GM13976 (cell line): ENCODE measurements at regions not wholly inside any gene's neighbourhood (a gene's known extent, or its start where the extent isn't known, plus 50 kb on each side); places are given as distances from the start of the nearest gene placed in this dataset.

Experiments used
- DNase-seq: peaks from one replicate; pipeline ENCODE4 v3.0.0; 2012; ENCODE audit warnings: low spot score
- in situ Hi-C: fragments of 300-500 bp; cut with MboI; formaldehyde crosslinking; loops from one replicate; pipeline ENCODE4 v1.12.0; 2022; ENCODE audit warnings: low sequenced_read_pairs, mixed read lengths, inconsistent platforms; ENCODE audit not compliant: unreplicated experiment
- TF ChIP-seq, protein P1 (sequence below): IDR thresholded peaks from 2 replicates; pipeline ENCODE4 v1.5.1; 2012; ENCODE audit warnings: borderline replicate concordance, mild to moderate bottlenecking; ENCODE audit not compliant: insufficient read depth; ENCODE audit errors: extremely low read depth, missing control alignments, control extremely low read depth

- peak; percentile 5 for DNase-seq
- TF ChIP-seq, protein P1, sequence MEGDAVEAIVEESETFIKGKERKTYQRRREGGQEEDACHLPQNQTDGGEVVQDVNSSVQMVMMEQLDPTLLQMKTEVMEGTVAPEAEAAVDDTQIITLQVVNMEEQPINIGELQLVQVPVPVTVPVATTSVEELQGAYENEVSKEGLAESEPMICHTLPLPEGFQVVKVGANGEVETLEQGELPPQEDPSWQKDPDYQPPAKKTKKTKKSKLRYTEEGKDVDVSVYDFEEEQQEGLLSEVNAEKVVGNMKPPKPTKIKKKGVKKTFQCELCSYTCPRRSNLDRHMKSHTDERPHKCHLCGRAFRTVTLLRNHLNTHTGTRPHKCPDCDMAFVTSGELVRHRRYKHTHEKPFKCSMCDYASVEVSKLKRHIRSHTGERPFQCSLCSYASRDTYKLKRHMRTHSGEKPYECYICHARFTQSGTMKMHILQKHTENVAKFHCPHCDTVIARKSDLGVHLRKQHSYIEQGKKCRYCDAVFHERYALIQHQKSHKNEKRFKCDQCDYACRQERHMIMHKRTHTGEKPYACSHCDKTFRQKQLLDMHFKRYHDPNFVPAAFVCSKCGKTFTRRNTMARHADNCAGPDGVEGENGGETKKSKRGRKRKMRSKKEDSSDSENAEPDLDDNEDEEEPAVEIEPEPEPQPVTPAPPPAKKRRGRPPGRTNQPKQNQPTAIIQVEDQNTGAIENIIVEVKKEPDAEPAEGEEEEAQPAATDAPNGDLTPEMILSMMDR = no peak
- in situ Hi-C loops = no loop called here
Observed at GRCh38 chrX:43002526-43003203, 224.7 kb upstream of the PPP1R2C start.

DNA sequence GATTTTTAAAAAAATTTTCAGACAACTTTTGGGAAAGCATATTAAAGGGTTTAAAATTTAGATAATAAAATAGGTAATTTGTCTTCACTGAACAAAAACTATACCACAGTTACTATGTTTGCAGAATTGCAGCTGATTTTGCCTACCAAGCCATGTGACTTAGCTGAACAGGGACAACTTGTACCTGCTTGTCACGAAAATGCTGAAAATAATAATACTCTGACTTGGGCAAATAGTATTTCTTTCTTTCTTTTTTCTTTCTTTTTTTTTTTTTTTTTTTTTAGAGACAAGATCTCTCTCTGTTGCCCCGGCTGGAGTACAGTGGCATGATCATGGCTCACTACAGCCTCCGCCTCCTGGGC lies 225.2 kb upstream of the PPP1R2C start:
- in situ Hi-C loops = no loop called here

GRCh38 chrX:43003939-43004338 lies 226.0 kb upstream of the PPP1R2C start:
- no peak for DNase-seq
- TF ChIP-seq, protein P1 = no peak
- in situ Hi-C loops = no loop called here

More for the DNA sequence above, 225.2 kb upstream of the PPP1R2C start:
- TF ChIP-seq, protein P1 = no peak
- DNase-seq = no peak

DNA sequence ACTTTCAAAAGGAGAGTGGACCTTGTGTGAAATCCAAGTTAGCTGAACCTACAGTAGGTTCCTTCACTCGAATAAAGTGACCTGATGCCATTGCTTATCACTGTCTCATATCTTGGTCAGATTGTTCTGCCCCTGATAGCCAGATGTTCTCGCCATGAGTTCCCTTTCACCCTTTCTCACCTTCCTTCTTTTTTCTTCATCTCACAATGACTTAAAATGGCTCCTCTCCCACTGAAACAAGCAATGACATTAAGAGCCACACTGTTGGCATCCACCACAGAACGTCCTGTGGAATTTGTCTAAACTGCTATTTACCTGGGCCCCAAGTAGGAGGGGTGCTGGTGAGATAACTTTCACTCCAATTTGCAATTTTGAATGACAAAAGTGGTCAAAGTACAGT lies 227.6 kb upstream of the PPP1R2C start:
- in situ Hi-C loops = no loop called here
- TF ChIP-seq, protein P1 = no peak
- DNase-seq = no peak

DNA sequence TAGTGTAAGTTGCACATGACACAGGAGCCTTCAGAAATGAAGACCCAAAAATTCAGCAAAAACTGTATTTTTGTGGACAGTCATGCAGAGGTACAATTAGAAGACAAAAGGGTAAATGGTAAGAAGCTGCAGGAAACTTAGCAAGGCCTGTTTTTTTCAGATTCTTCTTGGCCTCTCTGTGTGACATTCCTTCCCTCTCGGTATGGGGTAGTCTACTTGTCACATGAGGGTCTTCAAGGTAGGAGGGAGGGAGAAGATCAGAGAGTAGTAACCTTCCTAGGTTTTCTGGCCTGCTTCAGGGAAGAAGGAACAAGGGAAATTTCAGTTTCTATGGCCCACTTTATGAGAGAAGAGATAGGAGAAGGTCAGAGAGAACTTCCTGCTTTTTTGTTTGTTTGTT lies 230.4 kb upstream of the PPP1R2C start:
- in situ Hi-C loops = no loop called here
- DNase-seq = no peak
- TF ChIP-seq, protein P1 = no peak

- DNase-seq = no peak
- TF ChIP-seq, protein P1 = no peak
- in situ Hi-C loops = no loop called here
Observed at GRCh38 chrX:43016021-43016420, 238.1 kb upstream of the PPP1R2C start.

GRCh38 chrX:43018031-43018430 lies 240.1 kb upstream of the PPP1R2C start:
- TF ChIP-seq, protein P1 = no peak
- no peak for DNase-seq
- in situ Hi-C loops = no loop called here
